ENCODE measurements at regions not wholly inside any gene's neighbourhood (a gene's known extent, or its start where the extent isn't known, plus 50 kb on each side); places are given as distances from the start of the nearest gene placed in this dataset.

DNA sequence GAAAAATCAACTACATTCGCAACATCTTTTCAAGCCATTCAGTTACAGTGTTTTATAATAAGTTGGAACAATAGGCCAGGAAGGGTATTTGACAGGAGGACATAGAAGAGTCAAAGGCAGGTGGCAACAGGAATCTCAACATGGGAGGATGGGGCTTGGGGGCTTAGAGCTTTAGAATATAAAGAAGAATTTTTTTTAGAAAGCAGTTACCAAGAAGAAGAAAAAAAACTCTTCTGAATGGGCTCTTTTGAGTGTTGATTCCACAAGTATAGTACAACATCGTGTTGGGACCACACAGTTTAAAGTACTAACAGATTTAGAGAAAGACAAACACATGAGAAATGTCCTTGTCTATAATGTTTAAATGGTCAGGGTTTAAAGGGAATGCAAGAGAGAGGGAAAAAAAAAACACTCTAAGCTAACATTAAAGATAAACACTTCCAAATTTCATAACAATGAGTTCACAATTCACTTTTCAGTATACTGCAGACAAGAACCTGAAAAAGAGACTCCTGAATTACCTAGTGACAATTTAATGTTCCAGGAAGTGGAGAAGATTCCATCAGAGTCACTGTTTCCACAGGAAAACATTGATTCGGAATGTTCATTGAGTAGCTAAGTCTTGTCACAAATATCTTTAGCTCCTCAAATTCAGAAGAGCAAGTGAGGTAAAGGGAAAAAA is 282.3 kb downstream of the DEPDC1B start:
- H3K27ac Mint-ChIP-seq = no peak overlapping the region
- peaks cover 19% of the 10 kb centered on the region for H3K9me3 Mint-ChIP-seq
- H3K4me3 Mint-ChIP-seq = no peak overlapping the region
- TF ChIP-seq, protein P1, sequence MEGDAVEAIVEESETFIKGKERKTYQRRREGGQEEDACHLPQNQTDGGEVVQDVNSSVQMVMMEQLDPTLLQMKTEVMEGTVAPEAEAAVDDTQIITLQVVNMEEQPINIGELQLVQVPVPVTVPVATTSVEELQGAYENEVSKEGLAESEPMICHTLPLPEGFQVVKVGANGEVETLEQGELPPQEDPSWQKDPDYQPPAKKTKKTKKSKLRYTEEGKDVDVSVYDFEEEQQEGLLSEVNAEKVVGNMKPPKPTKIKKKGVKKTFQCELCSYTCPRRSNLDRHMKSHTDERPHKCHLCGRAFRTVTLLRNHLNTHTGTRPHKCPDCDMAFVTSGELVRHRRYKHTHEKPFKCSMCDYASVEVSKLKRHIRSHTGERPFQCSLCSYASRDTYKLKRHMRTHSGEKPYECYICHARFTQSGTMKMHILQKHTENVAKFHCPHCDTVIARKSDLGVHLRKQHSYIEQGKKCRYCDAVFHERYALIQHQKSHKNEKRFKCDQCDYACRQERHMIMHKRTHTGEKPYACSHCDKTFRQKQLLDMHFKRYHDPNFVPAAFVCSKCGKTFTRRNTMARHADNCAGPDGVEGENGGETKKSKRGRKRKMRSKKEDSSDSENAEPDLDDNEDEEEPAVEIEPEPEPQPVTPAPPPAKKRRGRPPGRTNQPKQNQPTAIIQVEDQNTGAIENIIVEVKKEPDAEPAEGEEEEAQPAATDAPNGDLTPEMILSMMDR (IDR thresholded peaks at IDR 0.05; ENCODE audit: unreplicated experiment in 3 of 3) = no peak
- no peaks in the 10 kb centered on the region for H3K36me3 Mint-ChIP-seq (ENCODE audit: low read depth)
- no peaks in the 10 kb centered on the region for H3K4me1 Mint-ChIP-seq
- no peaks in the 10 kb centered on the region for H3K27me3 Mint-ChIP-seq (ENCODE audit: low read depth)

DNA sequence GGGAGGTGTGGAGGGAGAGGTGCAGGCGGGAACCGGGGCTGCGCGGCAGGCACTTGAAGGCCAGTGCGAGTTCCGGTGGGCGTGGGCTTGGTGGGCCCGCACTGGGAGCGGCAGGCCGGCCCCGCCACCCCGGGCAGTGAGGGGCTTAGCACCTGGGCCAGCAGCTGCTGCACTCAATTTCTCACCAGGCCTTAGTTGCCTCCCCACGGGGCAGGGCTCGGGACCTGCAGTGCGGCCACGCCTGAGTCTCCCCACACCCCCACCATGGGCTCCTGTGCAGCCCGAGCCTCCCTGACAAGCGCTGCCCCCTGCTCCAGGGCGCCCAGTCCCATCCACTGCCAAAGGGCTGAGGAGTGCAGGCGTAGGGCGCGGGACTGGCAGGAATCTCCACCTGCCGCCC is 284.5 kb downstream of the DEPDC1B start:
- no peaks in the 10 kb centered on the region for H3K4me1 Mint-ChIP-seq
- H3K36me3 Mint-ChIP-seq (ENCODE audit: low read depth) = no peaks in the 10 kb centered on the region
- no peak overlapping the region for H3K27ac Mint-ChIP-seq
- no peak overlapping the region for H3K4me3 Mint-ChIP-seq
- H3K9me3 Mint-ChIP-seq = peaks cover 9% of the 10 kb centered on the region
- TF ChIP-seq, protein P1 (IDR thresholded peaks at IDR 0.05; ENCODE audit: unreplicated experiment in 3 of 3) = no peak
- no peaks in the 10 kb centered on the region for H3K27me3 Mint-ChIP-seq (ENCODE audit: low read depth)

DNA sequence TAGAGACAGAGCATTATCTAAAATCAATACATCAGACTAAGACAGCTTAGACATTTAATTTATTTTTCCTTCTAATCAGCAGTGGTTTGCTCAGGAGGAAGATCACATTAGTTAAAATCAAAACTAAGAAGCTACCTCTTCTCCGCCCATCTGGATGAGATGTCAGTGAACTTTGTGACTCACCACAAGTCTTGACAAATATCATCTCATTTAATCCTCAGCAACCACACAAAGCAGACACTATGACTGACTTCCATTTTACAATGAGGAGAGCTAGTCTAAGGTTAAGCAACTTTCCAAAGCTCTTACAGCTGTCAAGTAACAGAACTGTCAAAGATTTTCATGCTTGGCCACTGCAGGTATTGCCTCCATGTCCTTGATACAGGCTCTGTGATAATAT is 289.5 kb downstream of the DEPDC1B start:
- H3K4me3 Mint-ChIP-seq = no peak overlapping the region
- no peaks in the 10 kb centered on the region for H3K27me3 Mint-ChIP-seq (ENCODE audit: low read depth)
- H3K27ac Mint-ChIP-seq = no peak overlapping the region
- H3K9me3 Mint-ChIP-seq = no peaks in the 10 kb centered on the region
- TF ChIP-seq, protein P1 (IDR thresholded peaks at IDR 0.05; ENCODE audit: unreplicated experiment in 3 of 3) = no peak
- no peaks in the 10 kb centered on the region for H3K36me3 Mint-ChIP-seq (ENCODE audit: low read depth)
- peaks cover 17% of the 10 kb centered on the region for H3K4me1 Mint-ChIP-seq

DNA sequence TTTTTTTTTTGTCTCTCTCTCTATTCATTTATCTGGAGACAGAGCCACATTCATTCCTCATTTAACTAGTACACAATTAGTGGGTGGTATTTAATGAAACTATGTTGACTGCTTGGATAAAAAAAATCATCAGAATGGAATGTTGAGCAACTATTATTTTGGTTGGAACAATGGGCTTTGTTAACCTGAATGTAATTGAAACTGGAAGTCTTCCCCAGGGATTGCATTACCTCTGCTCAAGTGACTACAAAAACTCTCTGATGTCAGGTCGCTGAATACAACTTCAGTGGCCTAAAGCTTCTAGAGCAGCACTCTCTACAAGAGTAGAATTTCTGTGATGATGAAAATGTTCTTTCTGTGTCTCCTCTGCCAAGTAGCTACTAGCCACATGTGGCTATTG is 295.8 kb downstream of the DEPDC1B start:
- Mint-ChIP-seq H3K27me3 (ENCODE audit: low read depth) (no peaks in the 10 kb centered on the region), H3K36me3 (ENCODE audit: low read depth) (no peaks in the 10 kb centered on the region), H3K27ac (no peak overlapping the region), H3K4me3 (no peak overlapping the region), H3K9me3 (no peaks in the 10 kb centered on the region), H3K4me1 (peaks cover 18% of the 10 kb centered on the region)
- TF ChIP-seq, protein P1 (IDR thresholded peaks at IDR 0.05; ENCODE audit: unreplicated experiment in 3 of 3) = no peak

DNA sequence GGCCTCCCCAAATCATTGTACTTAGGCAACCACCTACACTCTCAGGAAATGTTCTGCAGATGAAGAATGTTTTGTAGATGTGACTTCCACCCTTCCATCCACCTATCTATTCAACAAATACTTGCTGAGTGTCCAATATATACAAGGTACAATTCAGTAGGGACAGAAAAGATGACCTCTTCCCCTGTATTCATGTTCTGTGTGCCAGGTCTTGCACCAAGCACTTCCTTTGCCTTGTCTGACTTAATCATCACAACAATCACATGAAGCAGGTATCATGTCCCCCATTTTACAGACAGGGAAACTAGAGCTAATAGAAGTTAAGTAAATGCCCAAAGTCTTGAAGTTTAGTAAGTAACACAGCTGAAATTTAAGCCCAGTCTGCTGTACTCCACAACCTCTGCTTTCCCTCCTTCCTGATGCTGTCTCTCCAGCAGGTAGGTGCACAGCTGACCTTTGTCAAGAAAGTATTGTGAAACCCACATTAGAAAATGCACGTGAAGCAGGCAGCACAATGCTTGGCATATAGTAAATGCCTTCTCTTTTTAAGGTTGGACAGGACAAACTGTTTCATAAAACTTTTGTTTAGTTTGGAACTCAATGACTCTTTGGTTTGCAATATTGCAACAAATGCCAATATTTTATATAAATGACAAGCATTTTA is 296.5 kb downstream of the DEPDC1B start:
- no peaks in the 10 kb centered on the region for H3K27me3 Mint-ChIP-seq (ENCODE audit: low read depth)
- H3K4me3 Mint-ChIP-seq = no peak overlapping the region
- H3K9me3 Mint-ChIP-seq = no peaks in the 10 kb centered on the region
- H3K27ac Mint-ChIP-seq = no peak overlapping the region
- H3K36me3 Mint-ChIP-seq (ENCODE audit: low read depth) = no peaks in the 10 kb centered on the region
- TF ChIP-seq, protein P1 (IDR thresholded peaks at IDR 0.05; ENCODE audit: unreplicated experiment in 3 of 3) = no peak
- H3K4me1 Mint-ChIP-seq = peaks cover 18% of the 10 kb centered on the region
